H1 (cell line): ENCODE measurements at regions not wholly inside any gene's neighbourhood (a gene's known extent, or its start where the extent isn't known, plus 50 kb on each side); places are given as distances from the start of the nearest gene placed in this dataset.

Experiments used
- CTCF ChIP-seq, 3 experiments: IDR thresholded peaks; 1 replicate in 2 of 3; 2 replicates in 1 of 3; pipeline versions ENCODE4 v1.5.1 to v1.6.1; 2011; ENCODE audit warnings: low read length in 3 of 3, mild to moderate bottlenecking in 3 of 3, inconsistent platforms in 2 of 3, low read depth in 1 of 3, moderate library complexity in 1 of 3; ENCODE audit not compliant: insufficient read depth in 1 of 3; ENCODE audit errors: control extremely low read depth in 1 of 3
- SP1 ChIP-seq: IDR thresholded peaks from 2 replicates; pipeline ENCODE4 v1.6.1; 2011; ENCODE audit warnings: low read depth, low read length
- YY1 ChIP-seq: IDR thresholded peaks from 2 replicates; pipeline ENCODE4 v1.6.1; 2011; ENCODE audit warnings: low read depth, mild to moderate bottlenecking, low read length
- TF ChIP-seq, protein P1 (sequence below): IDR thresholded peaks from 2 replicates; pipeline ENCODE4 v1.6.1; 2012; ENCODE audit warnings: low read length, inconsistent platforms

DNA sequence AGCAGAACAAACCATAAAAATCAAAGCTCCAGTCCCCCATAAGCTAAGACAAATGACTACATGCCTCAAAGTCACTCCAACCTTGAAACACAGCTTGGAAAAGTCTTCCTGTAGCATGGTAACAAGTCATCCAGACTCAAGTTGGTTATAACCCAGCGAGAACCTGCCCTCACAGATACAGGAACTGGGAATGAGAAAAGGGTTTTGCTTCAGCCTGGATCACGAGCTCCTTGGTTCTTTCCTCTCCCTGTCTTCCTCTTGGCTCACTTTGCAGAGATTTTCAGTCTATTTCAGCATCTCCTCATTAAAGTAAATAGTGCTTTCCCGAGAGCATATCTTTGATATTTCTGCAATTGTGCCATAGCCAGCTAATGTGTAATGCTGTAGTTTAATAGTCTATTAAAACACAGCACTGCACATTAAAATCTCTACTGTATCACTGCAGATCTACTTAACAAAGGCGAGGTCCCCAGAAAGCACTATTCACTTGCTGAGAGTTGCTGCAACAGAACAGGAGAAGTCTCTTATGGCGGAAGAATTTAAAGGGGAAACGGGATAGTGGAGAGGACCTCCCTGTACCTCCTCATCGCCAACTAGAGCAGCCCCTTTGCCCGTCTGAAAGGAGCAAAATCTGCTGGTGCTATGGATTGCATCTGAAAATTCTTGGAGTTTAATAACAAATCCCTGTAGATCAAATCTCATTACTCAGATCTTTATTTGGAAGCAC, 249.3 kb upstream of the GATB start:
- no peak for TF ChIP-seq YY1
- TF ChIP-seq CTCF (IDR thresholded peaks at IDR 0.05; ENCODE audit: control extremely low read depth in 1 of 3, insufficient read depth in 1 of 3, low read depth in 1 of 3, low read length in 3 of 3) = no peak
- TF ChIP-seq, protein P1, sequence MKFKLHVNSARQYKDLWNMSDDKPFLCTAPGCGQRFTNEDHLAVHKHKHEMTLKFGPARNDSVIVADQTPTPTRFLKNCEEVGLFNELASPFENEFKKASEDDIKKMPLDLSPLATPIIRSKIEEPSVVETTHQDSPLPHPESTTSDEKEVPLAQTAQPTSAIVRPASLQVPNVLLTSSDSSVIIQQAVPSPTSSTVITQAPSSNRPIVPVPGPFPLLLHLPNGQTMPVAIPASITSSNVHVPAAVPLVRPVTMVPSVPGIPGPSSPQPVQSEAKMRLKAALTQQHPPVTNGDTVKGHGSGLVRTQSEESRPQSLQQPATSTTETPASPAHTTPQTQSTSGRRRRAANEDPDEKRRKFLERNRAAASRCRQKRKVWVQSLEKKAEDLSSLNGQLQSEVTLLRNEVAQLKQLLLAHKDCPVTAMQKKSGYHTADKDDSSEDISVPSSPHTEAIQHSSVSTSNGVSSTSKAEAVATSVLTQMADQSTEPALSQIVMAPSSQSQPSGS = no peak
- no peak for TF ChIP-seq SP1
